CD4-positive, alpha-beta T cell treated with Interleukin-4 for 4 hours (primary cell): ENCODE measurements at regions not wholly inside any gene's neighbourhood (a gene's known extent, or its start where the extent isn't known, plus 50 kb on each side); places are given as distances from the start of the nearest gene placed in this dataset.

ENCODE experiments used
- DNase-seq: peaks from one replicate; pipeline ENCODE4 v3.0.0-alpha.2; 2020

DNA sequence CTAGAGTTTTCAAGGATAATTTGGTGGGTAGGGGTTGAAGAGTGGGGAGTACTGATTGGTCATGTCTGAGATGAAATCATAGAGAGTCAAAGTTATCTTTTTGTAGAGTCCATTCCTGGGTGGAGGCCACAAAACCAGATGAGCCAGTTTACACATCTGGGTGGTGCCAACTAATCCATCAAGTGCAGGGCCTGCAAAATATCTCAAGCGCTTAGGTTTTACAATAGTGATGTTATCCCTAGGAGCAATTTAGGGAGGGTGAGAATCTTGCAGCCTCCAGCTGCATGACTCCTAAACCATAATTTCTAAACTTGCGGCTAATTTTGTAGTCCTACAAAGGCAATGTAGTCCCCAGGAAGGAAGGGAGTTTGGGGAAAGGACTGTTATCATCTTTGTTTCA lies 988.3 kb upstream of the LCORL start:
- DNase-seq: no peak

DNA sequence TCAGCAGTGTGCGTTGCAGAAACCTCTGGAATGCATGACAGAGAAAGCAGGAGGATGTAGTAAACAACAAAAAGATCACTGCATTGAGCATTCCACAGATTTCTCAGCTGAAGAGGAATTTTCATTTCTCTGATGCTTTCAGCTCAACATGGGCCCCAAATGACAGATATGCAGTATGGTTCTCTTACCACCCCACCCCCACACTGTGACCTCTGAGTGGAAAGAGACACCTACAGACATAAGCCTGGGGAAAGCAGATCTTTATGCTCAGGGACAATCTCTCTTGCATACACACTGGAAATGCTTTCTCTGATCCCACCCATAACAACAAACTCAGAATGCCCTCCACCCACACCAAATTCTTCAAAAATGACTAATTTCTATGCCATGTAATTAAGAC lies 983.7 kb upstream of the LCORL start:
- DNase-seq: no peak

DNA sequence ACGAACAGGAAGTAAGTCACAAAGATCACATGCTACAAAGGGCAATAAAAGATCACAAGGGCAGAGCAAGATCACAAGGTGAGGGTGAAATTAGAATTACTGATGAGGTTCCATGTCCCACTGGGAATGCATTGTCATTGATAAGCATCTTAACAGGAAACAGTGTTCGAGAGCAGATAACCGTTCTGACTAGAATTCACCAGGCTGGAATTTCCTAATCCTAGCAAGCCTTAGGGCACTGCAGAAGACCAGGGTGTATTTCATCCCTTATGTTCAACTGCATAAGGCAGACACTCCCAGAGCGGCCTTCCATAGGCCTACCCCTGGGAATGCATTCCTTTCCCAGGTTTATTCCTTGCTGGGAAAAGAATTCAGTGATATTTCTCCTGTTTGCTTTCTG lies 980.6 kb upstream of the LCORL start:
- DNase-seq: no peak

DNA sequence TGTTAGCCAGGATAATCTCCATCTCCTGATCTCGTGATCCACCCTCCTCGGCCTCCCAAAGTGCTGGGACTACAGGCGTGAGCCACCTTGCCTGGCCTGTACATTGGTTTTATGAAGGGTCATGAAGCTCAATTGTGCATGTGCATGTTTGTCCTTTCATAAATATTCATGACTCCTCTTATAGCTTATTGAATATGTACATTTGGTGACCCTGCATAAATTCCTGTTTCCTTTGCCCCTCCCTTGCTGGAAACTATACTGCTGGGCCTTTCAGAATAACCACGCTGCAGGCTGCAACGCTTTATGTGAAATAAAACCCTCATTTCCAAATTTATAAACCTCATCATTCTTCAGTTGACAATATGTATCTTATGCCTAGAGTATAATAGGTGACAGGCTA lies 978.0 kb upstream of the LCORL start:
- DNase-seq: no peak

DNA sequence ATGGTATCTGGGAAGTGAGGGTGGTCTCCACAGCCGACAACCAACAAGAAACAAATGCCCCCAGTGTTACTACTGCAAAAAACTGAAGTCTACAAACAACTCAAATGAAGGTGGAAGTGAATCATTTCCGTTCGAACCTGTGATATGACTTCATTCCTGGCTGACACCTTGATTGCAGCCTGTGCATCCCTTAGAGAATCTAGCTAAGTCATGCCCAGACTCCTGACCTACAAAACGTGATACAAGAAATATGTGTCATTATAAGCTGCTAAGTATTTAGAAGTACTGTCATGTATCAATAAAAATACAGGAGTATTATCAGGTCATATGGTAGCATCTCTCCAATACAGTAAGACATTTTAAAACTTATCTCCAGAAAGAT lies 959.7 kb upstream of the LCORL start:
- DNase-seq: no peak

DNA sequence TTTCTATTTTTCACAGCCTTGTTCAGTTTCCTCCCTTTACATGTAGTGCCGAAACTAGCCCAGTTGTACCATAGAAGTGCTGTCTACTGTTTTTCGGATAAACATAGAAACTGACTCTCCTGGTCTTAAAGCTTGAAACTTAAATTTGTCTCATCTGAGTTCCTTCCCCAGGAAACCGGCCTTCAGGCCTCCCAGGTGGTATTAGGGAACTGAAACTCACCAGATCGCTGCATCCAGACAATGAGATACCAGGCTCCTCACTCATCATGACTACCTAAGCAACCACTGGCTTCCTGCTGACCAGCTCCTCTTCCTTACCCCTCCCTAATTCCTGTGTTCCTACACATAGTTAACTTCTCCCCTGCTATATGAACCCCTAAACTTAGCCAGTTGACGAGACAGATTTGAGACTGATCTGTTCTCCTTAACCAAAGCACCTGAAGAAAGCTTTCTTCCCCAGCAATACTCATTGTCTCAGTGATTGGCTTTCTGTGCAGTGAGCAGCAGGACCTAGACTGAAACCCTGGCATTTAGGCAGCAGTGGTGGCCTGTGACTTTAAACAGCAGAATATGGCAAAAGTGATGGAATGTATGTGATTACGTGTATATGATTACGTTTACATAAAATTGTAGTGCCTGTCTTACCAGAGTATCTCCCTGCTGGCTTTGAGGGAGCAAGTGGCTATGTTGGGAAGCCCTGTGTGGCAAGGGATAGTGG lies 959.1 kb upstream of the LCORL start:
- no peak for DNase-seq

DNA sequence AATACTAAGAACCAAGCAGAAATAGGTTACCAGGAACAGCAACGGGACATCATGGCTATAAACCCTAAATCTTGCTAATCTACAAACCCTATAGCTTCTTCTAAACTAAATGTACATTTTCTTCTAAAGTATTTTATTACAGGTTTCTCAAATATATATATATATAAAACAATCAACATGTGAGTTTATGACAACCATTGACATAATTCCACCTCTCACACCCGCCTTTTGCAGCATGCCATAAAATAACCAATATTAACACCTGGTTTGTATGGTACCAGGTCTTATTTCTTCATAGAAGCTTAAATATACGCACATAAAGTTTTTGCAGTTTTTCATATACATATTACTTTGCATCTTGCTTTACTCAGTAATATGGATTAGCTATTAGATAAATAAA lies 955.3 kb upstream of the LCORL start:
- no peak for DNase-seq

- DNase-seq: no peak
Observed at GRCh38 chr4:18975916-18976808, 954.6 kb upstream of the LCORL start.

- no peak for DNase-seq
Observed at GRCh38 chr4:18973296-18973695, 951.7 kb upstream of the LCORL start.

DNA sequence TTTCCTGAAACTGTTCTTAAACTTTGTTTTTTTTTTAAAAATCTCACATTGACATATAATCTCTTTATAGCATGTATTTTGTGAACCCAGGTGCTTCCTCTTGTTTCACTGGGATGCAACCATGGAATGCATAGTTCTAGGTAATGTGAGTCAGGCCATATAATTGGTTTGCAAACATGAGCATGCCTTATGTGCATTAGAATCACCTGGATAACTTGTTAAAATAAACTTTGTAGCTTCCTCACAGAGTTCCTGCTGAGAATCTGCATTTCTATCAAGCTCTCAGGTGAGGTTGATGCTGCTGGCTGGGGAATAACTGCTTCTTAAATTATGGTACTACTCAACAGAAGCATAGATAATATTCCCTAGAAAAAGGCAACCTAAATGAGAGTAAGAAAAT lies 940.3 kb upstream of the LCORL start:
- no peak for DNase-seq

- no peak for DNase-seq
Observed at GRCh38 chr4:18961266-18961665, 939.7 kb upstream of the LCORL start.

DNA sequence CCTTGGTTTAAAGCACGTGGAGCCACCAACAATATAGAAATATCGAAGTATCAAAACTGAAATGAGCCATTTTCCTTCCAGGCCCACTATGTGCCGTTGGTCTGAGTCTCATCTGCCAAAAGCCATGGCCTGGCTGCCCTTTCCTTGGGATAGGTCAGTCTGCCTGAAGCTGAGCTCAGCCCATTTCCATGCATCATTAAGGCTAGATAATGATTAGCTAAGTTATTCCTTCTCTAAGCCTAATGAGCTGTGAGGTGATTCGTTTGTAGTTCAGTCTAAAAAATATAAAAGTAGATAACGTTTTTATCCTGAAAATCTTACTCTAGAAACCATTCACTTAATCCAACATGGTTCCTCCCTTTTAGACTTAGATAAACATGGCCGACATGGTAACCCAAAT lies 936.2 kb upstream of the LCORL start:
- no peak for DNase-seq

DNA sequence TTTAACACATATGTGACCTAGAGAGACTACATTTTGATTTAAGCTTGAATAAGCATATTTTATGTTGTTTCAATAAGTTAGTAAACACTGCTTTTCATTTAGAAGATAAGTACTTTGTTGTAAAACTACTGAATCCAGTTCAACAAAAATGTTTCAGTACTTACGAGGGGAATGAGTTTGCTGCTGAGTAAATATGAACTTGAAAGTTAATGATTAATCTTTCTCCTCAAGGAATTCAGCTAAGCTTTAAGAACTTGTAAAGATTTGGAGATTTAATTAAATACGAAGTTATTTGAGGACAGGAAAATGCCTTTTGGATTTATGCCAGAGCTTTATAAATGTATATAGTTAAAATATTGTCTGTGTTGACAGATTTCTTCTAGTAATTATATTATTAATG lies 933.0 kb upstream of the LCORL start:
- no peak for DNase-seq

DNA sequence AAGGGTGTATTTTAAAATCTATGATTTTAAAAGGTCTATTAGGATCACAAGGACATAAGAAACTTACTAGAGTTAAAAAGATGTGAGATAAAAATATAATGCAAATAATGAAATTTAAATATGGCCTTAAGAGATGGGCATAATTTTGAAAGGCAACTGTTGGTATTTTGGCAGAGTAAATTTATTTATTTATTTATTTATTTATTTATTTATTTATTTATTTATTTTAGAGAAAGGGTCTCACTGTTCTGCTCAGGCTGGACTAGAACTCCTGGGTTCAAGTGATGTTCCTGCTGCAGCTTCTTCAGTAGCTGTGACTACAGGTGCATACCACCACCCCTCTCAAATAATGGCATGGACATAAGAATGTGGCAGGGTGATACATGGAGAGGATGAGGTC lies 932.1 kb upstream of the LCORL start:
- no peak for DNase-seq

GRCh38 chr4:18945464-18945863 lies 923.9 kb upstream of the LCORL start:
- DNase-seq: no peak

DNA sequence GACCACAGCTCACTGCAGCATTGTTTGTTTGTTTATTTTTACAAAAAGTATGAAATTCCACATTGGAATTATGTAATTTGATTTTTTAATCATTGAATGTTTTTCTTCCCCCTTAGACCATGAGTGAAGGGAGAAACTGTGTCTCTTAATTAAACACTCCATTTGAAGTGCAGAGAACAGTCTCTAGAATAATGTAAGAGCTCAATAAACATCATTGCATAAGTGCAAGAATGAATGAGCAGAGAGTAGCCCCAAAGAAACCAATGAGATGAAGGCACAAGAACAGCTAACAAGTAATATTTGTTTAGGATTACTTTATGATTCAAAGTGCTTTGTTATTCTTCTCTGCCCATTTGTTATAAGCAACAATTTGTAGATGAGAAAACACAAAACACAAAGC lies 921.3 kb upstream of the LCORL start:
- no peak for DNase-seq

- DNase-seq: no peak
Observed at GRCh38 chr4:18938343-18939099, 917.0 kb upstream of the LCORL start.

GRCh38 chr4:18937746-18938145 lies 916.2 kb upstream of the LCORL start:
- no peak for DNase-seq

- no peak for DNase-seq
Observed at GRCh38 chr4:18937080-18937479, 915.5 kb upstream of the LCORL start.

- no peak for DNase-seq
Observed at GRCh38 chr4:18935659-18936345, 914.2 kb upstream of the LCORL start.

DNA sequence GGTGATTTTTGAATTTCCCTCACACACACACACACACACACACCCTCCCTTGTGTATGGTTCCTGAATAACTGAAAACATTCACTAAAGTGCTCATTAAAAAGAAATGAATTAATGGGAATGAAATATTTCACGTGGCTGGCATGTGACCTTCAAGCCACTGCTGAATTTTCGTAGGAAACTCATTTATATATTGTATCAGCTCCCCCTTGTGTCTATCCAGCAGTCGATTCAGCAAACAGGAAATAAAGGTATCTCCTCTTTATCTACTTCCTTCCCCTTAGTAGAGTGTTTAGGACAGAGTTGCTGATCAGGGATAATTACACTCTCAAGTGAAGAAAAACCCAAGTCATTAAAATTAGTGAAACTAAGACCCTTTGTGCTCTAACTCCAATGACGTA lies 912.6 kb upstream of the LCORL start:
- no peak for DNase-seq

- no peak for DNase-seq
Observed at GRCh38 chr4:18932730-18933339, 911.3 kb upstream of the LCORL start.
